Ishikawa (cell line): ENCODE measurements at regions not wholly inside any gene's neighbourhood (a gene's known extent, or its start where the extent isn't known, plus 50 kb on each side); places are given as distances from the start of the nearest gene placed in this dataset.

Source experiments
- CEBPB ChIP-seq: IDR thresholded peaks from 2 replicates; pipeline ENCODE4 v1.6.1; 2012
- CREB1 ChIP-seq: IDR thresholded peaks from 2 replicates; pipeline ENCODE4 v1.6.1; 2012; ENCODE audit warnings: low read depth
- EGR1 ChIP-seq: IDR thresholded peaks from 2 replicates; pipeline ENCODE4 v1.6.1; 2012
- EP300 ChIP-seq: IDR thresholded peaks from 2 replicates; pipeline ENCODE4 v1.6.1; 2012; ENCODE audit warnings: borderline replicate concordance
- FOXM1 ChIP-seq: IDR thresholded peaks from 2 replicates; pipeline ENCODE4 v1.6.1; 2012; ENCODE audit warnings: low read depth, borderline replicate concordance
- NFIC ChIP-seq: IDR thresholded peaks from 2 replicates; pipeline ENCODE4 v1.6.1; 2012
- RAD21 ChIP-seq: IDR thresholded peaks from 2 replicates; pipeline ENCODE4 v1.6.1; 2012; ENCODE audit warnings: low read depth
- TAF1 ChIP-seq: IDR thresholded peaks from 2 replicates; pipeline ENCODE4 v1.6.1; 2012; ENCODE audit warnings: low read depth, mild to moderate bottlenecking
- TCF12 ChIP-seq: IDR thresholded peaks from 2 replicates; pipeline ENCODE4 v1.6.1; 2012; ENCODE audit warnings: low read depth
- TEAD4 ChIP-seq: IDR thresholded peaks from 2 replicates; pipeline ENCODE4 v1.6.1; 2012
- YY1 ChIP-seq: IDR thresholded peaks from 2 replicates; pipeline ENCODE4 v1.6.1; 2012; ENCODE audit warnings: low read depth
- ZBTB7A ChIP-seq: IDR thresholded peaks from 2 replicates; pipeline ENCODE4 v1.6.1; 2012; ENCODE audit warnings: low read depth
- TF ChIP-seq, protein P1 (sequence below): IDR thresholded peaks from 2 replicates; pipeline ENCODE4 v1.6.1; 2012
- TF ChIP-seq, protein P2 (sequence below): IDR thresholded peaks from 2 replicates; pipeline ENCODE4 v1.6.1; 2012; ENCODE audit warnings: low read depth, mild to moderate bottlenecking
- TF ChIP-seq, protein P3 (sequence below): IDR thresholded peaks from 2 replicates; pipeline ENCODE4 v1.6.1; 2012

DNA sequence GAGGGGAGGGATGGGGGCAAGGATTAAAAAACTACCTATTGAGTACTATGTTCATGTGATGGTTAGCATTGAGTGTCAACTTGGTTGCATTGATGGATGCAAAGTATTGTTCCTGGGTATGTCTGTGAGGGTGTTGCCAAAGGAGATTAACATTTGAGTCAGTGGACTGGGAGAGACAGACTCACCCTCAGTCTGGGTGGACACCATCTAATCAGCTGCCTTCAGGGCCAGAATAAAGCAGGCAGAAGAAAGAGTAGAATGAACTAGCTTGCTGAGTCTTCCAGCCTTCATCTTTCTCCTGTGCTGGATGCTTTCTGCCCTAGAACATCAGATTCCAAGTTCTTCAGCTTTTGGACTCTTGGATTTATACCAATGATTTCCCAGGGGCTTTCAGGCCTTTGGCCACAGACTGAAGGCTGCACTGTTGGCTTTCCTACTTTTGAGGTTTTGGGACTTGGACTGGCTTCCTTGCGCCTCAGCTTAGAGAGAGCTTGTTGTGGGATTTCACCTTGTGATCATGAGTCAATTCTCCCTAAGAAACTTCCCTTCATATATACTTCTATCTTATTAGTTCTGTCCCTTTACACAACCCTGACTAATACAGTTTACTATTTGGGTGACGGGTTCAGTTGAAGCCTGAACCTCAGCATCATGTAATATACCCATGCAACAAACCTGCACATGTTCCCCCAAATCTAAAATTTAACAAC, 70.2 kb downstream of the MTNR1B start:
- TF ChIP-seq CREB1 (no peak), TCF12 (no peak), YY1 (no peak), EGR1 (no peak), RAD21 (no peak), TAF1 (no peak), FOXM1 (no peak), EP300 (no peak), ZBTB7A (no peak), NFIC (no peak), CEBPB (no peak), TEAD4 (no peak)
- TF ChIP-seq, protein P1, sequence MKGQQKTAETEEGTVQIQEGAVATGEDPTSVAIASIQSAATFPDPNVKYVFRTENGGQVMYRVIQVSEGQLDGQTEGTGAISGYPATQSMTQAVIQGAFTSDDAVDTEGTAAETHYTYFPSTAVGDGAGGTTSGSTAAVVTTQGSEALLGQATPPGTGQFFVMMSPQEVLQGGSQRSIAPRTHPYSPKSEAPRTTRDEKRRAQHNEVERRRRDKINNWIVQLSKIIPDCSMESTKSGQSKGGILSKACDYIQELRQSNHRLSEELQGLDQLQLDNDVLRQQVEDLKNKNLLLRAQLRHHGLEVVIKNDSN = no peak
- TF ChIP-seq, protein P2, sequence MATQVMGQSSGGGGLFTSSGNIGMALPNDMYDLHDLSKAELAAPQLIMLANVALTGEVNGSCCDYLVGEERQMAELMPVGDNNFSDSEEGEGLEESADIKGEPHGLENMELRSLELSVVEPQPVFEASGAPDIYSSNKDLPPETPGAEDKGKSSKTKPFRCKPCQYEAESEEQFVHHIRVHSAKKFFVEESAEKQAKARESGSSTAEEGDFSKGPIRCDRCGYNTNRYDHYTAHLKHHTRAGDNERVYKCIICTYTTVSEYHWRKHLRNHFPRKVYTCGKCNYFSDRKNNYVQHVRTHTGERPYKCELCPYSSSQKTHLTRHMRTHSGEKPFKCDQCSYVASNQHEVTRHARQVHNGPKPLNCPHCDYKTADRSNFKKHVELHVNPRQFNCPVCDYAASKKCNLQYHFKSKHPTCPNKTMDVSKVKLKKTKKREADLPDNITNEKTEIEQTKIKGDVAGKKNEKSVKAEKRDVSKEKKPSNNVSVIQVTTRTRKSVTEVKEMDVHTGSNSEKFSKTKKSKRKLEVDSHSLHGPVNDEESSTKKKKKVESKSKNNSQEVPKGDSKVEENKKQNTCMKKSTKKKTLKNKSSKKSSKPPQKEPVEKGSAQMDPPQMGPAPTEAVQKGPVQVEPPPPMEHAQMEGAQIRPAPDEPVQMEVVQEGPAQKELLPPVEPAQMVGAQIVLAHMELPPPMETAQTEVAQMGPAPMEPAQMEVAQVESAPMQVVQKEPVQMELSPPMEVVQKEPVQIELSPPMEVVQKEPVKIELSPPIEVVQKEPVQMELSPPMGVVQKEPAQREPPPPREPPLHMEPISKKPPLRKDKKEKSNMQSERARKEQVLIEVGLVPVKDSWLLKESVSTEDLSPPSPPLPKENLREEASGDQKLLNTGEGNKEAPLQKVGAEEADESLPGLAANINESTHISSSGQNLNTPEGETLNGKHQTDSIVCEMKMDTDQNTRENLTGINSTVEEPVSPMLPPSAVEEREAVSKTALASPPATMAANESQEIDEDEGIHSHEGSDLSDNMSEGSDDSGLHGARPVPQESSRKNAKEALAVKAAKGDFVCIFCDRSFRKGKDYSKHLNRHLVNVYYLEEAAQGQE = no peak
- TF ChIP-seq, protein P3, sequence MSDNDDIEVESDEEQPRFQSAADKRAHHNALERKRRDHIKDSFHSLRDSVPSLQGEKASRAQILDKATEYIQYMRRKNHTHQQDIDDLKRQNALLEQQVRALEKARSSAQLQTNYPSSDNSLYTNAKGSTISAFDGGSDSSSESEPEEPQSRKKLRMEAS = no peak

DNA sequence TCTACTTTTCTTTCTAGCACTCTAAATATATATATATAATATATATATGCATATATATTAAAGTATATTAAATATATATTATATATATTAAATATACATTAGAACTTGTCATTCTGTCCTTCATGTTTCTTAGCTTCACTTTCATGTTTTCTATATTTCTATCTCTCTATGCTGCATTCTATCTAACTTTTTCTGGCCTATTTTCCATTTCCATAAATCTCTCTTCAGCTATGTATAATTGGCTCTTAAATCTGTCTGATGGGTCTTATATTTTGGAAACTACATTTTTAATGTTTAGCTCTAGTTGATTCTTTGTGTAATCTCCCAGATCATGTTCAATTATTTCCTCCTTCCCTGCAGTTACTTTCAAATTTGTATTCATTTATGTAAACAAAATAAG, 72.2 kb downstream of the MTNR1B start:
- TF ChIP-seq TEAD4 (no peak), TCF12 (no peak), CEBPB (no peak)

DNA sequence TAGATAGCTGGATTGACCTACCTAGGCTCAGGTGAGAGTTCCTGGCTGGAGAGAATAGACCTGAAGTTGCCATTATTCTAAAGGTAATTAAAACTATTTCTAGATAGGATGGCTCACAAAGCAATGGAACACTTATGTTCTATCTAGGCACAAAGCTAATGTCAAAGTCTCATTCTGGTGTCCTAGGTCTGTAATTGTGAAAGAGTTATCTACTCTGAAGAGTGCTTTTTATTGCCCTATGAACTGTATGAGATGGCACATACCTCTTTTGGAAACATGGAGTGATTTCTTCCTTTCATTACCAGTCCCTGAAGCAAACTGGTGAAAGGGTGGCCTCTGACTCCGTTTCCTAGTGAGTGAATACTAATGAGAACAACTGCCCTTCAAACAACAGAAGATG, 80.3 kb downstream of the MTNR1B start:
- no peak for TF ChIP-seq NFIC
- TF ChIP-seq, protein P2 = no peak
- TF ChIP-seq TAF1 = no peak
- no peak for TF ChIP-seq EP300
- no peak for TF ChIP-seq TEAD4
- no peak for TF ChIP-seq YY1
- no peak for TF ChIP-seq FOXM1
- TF ChIP-seq TCF12 = no peak
- TF ChIP-seq, protein P1 = no peak
- TF ChIP-seq EGR1 = no peak
- no peak for TF ChIP-seq CEBPB
- TF ChIP-seq RAD21 = no peak
- TF ChIP-seq, protein P3 = no peak
- TF ChIP-seq CREB1 = no peak
- no peak for TF ChIP-seq ZBTB7A

DNA sequence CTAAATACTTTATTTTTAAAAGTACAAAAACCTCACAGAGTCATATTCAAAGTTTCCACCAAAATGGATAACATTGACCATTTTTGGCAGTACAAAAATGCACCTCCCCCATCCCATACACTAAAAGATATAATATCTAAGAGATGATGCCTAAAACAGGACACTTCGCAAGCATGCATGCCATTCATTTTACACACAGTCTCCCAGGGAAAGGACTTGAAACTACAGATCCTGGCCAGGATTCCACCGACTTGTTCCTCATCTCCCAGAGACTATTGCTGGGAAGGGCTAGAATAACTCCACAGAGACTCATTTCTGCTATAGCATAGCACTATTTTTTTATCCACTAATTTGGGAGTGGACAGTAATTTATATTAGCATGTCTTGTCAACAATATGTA, 81.7 kb downstream of the MTNR1B start:
- TF ChIP-seq EGR1 (no peak), NFIC (no peak), RAD21 (no peak), FOXM1 (no peak), CREB1 (no peak), TAF1 (no peak), EP300 (no peak), TEAD4 (no peak), YY1 (no peak), TCF12 (no peak)
- TF ChIP-seq, protein P3 = no peak
- TF ChIP-seq, protein P1 = no peak
- TF ChIP-seq, protein P2 = no peak
